GM18520 (cell line): ENCODE measurements at regions not wholly inside any gene's neighbourhood (a gene's known extent, or its start where the extent isn't known, plus 50 kb on each side); places are given as distances from the start of the nearest gene placed in this dataset.

Experiments used
- ATAC-seq: cut with Tn5 transposase; IDR thresholded peaks from one replicate; pipeline ENCODE4 v1.9.1; 2021; ENCODE audit not compliant: unreplicated experiment

GRCh38 chr11:109735128-109735527 lies 313.1 kb downstream of the C11orf87 start:
- no peak for ATAC-seq

- no peak for ATAC-seq
Measured at GRCh38 chr11:109739379-109739778, 317.4 kb downstream of the C11orf87 start.

GRCh38 chr11:109745996-109746625 lies 324.1 kb downstream of the C11orf87 start:
- ATAC-seq: no peak

- peak; percentile 51 for ATAC-seq
Measured at GRCh38 chr11:109747839-109748238, 325.8 kb downstream of the C11orf87 start.

- ATAC-seq: no peak
Measured at GRCh38 chr11:109749476-109749875, 327.5 kb downstream of the C11orf87 start.

- no peak for ATAC-seq
Measured at GRCh38 chr11:109750964-109751363, 329.0 kb downstream of the C11orf87 start.

GRCh38 chr11:109752212-109752825 lies 330.3 kb downstream of the C11orf87 start:
- ATAC-seq: no peak

GRCh38 chr11:109756521-109756920 lies 334.5 kb downstream of the C11orf87 start:
- no peak for ATAC-seq

- ATAC-seq: no peak
Measured at GRCh38 chr11:109756951-109757350, 335.0 kb downstream of the C11orf87 start.

- ATAC-seq: no peak
Measured at GRCh38 chr11:109762546-109762945, 330.6 kb upstream of the ZC3H12C start.

- no peak for ATAC-seq
Measured at GRCh38 chr11:109765709-109766311, 327.4 kb upstream of the ZC3H12C start.

- no peak for ATAC-seq
Measured at GRCh38 chr11:109769858-109770257, 323.3 kb upstream of the ZC3H12C start.

GRCh38 chr11:109770323-109770722 lies 322.9 kb upstream of the ZC3H12C start:
- ATAC-seq: no peak

GRCh38 chr11:109772892-109773291 lies 320.3 kb upstream of the ZC3H12C start:
- no peak for ATAC-seq

GRCh38 chr11:109775686-109776085 lies 317.5 kb upstream of the ZC3H12C start:
- ATAC-seq: no peak

- ATAC-seq: no peak
Measured at GRCh38 chr11:109783014-109783413, 310.2 kb upstream of the ZC3H12C start.

- ATAC-seq: peak; percentile 85
Measured at GRCh38 chr11:109783840-109784239, 309.4 kb upstream of the ZC3H12C start.

GRCh38 chr11:109784536-109784935 lies 308.7 kb upstream of the ZC3H12C start:
- ATAC-seq: no peak

GRCh38 chr11:109785198-109785597 lies 308.0 kb upstream of the ZC3H12C start:
- ATAC-seq: no peak

GRCh38 chr11:109785714-109786113 lies 307.5 kb upstream of the ZC3H12C start:
- ATAC-seq: no peak

GRCh38 chr11:109788948-109789490 lies 304.2 kb upstream of the ZC3H12C start:
- no peak for ATAC-seq

GRCh38 chr11:109789901-109790300 lies 303.3 kb upstream of the ZC3H12C start:
- ATAC-seq: no peak
